ES-I3 (cell line): ENCODE measurements at regions not wholly inside any gene's neighbourhood (a gene's known extent, or its start where the extent isn't known, plus 50 kb on each side); places are given as distances from the start of the nearest gene placed in this dataset.
"Not testable (repeated sequence)": the region's sequence is repeated elsewhere in the genome, so short reads cannot be mapped to it uniquely, and the experiment has no call there.

Experiments
- H3K36me3 ChIP-seq: 2 replicates; pipeline ENCODE4 v1.6.1; 2013; ENCODE audit warnings: mild to moderate bottlenecking, low read length, control low read depth, moderate library complexity; ENCODE audit not compliant: insufficient read depth
- H3K4me1 ChIP-seq: 2 replicates; pipeline ENCODE4 v1.6.1; 2013; ENCODE audit warnings: mild to moderate bottlenecking, control low read depth, low read length; ENCODE audit not compliant: insufficient read depth
- H3K9ac ChIP-seq: 2 replicates; pipeline ENCODE4 v1.6.1; 2013; ENCODE audit warnings: low read depth, mild to moderate bottlenecking, low read length, moderate library complexity
- H3K9me3 ChIP-seq: 2 replicates; pipeline ENCODE4 v1.6.1; 2013; ENCODE audit warnings: mild to moderate bottlenecking, low read length, moderate library complexity; ENCODE audit not compliant: control insufficient read depth, insufficient read depth

- H3K4me1 ChIP-seq, H3K9me3 ChIP-seq, H3K9ac ChIP-seq, H3K36me3 ChIP-seq: not testable (repeated sequence)
Measured at GRCh38 chrX:39277685-39278390, 476.6 kb downstream of the MID1IP1 start.

GRCh38 chrX:39283239-39283638 is 482.0 kb downstream of the MID1IP1 start:
- Histone ChIP-seq H3K36me3 (no peaks in the 10 kb centered on the region), H3K4me1 (no peaks in the 10 kb centered on the region), H3K9ac (no peak overlapping the region), H3K9me3 (0 out of 2 replicates have a peak, but pooled peaks cover 8% of the 10 kb centered on the region)

- Histone ChIP-seq H3K4me1 (no peaks in the 10 kb centered on the region), H3K9me3 (0 out of 2 replicates have a peak, but pooled peaks cover 4% of the 10 kb centered on the region), H3K9ac (no peak overlapping the region), H3K36me3 (no peaks in the 10 kb centered on the region)
Measured at GRCh38 chrX:39288592-39288991, 487.3 kb downstream of the MID1IP1 start.

GRCh38 chrX:39289827-39290226 is 488.6 kb downstream of the MID1IP1 start:
- H3K9me3 ChIP-seq: no peaks in the 10 kb centered on the region
- no peaks in the 10 kb centered on the region for H3K4me1 ChIP-seq
- H3K9ac ChIP-seq: no peak overlapping the region
- no peaks in the 10 kb centered on the region for H3K36me3 ChIP-seq

GRCh38 chrX:39293203-39293602 is 491.9 kb downstream of the MID1IP1 start:
- H3K9me3 ChIP-seq: no peaks in the 10 kb centered on the region
- H3K4me1 ChIP-seq: no peaks in the 10 kb centered on the region
- no peak overlapping the region for H3K9ac ChIP-seq
- no peaks in the 10 kb centered on the region for H3K36me3 ChIP-seq

GRCh38 chrX:39296472-39296871 is 495.2 kb downstream of the MID1IP1 start:
- no peaks in the 10 kb centered on the region for H3K9me3 ChIP-seq
- no peak overlapping the region for H3K9ac ChIP-seq
- no peaks in the 10 kb centered on the region for H3K4me1 ChIP-seq
- H3K36me3 ChIP-seq: no peaks in the 10 kb centered on the region

GRCh38 chrX:39298821-39299220 is 497.6 kb downstream of the MID1IP1 start:
- Histone ChIP-seq H3K9me3 (no peaks in the 10 kb centered on the region), H3K9ac (no peak overlapping the region), H3K36me3 (no peaks in the 10 kb centered on the region), H3K4me1 (no peaks in the 10 kb centered on the region)

- Histone ChIP-seq H3K9me3 (no peaks in the 10 kb centered on the region), H3K36me3 (no peaks in the 10 kb centered on the region), H3K4me1 (no peaks in the 10 kb centered on the region), H3K9ac (no peak overlapping the region)
Measured at GRCh38 chrX:39299615-39300014, 498.4 kb downstream of the MID1IP1 start.

- Histone ChIP-seq H3K4me1 (no peaks in the 10 kb centered on the region), H3K36me3 (no peaks in the 10 kb centered on the region), H3K9ac (no peak overlapping the region), H3K9me3 (no peaks in the 10 kb centered on the region)
Measured at GRCh38 chrX:39301036-39301435, 499.8 kb downstream of the MID1IP1 start.

- Histone ChIP-seq H3K4me1 (no peaks in the 10 kb centered on the region), H3K9me3 (no peaks in the 10 kb centered on the region), H3K9ac (no peak overlapping the region), H3K36me3 (no peaks in the 10 kb centered on the region)
Measured at GRCh38 chrX:39302838-39303237, 501.6 kb downstream of the MID1IP1 start.

- Histone ChIP-seq H3K36me3 (no peaks in the 10 kb centered on the region), H3K4me1 (no peaks in the 10 kb centered on the region; the same call in 1 of the 2 replicates), H3K9ac (no peak overlapping the region), H3K9me3 (no peaks in the 10 kb centered on the region)
Measured at GRCh38 chrX:39304746-39305145, 503.5 kb downstream of the MID1IP1 start.

GRCh38 chrX:39307488-39307887 is 506.2 kb downstream of the MID1IP1 start:
- Histone ChIP-seq H3K9me3 (no peaks in the 10 kb centered on the region), H3K9ac (no peak overlapping the region), H3K36me3 (no peaks in the 10 kb centered on the region), H3K4me1 (no peaks in the 10 kb centered on the region; the same call in 1 of the 2 replicates)

- H3K4me1 ChIP-seq: no peaks in the 10 kb centered on the region; the same call in 1 of the 2 replicates
- H3K9me3 ChIP-seq: no peaks in the 10 kb centered on the region
Measured at GRCh38 chrX:39308126-39308525, 506.9 kb downstream of the MID1IP1 start.

GRCh38 chrX:39309018-39309635 is 507.9 kb downstream of the MID1IP1 start:
- H3K9me3 ChIP-seq: no peaks in the 10 kb centered on the region
- H3K9ac ChIP-seq: no peak overlapping the region
- H3K4me1 ChIP-seq: no peaks in the 10 kb centered on the region; the same call in 1 of the 2 replicates
- H3K36me3 ChIP-seq: no peaks in the 10 kb centered on the region

More at GRCh38 chrX:39308126-39308525, 506.9 kb downstream of the MID1IP1 start:
- Histone ChIP-seq H3K36me3 (no peaks in the 10 kb centered on the region), H3K9ac (no peak overlapping the region)

GRCh38 chrX:39309721-39310152 is 508.5 kb downstream of the MID1IP1 start:
- Histone ChIP-seq H3K4me1 (no peaks in the 10 kb centered on the region; the same call in 1 of the 2 replicates), H3K9me3 (no peaks in the 10 kb centered on the region), H3K36me3 (no peaks in the 10 kb centered on the region), H3K9ac (no peak overlapping the region)
